ENCODE measurements at regions not wholly inside any gene's neighbourhood (a gene's known extent, or its start where the extent isn't known, plus 50 kb on each side); places are given as distances from the start of the nearest gene placed in this dataset.

DNA sequence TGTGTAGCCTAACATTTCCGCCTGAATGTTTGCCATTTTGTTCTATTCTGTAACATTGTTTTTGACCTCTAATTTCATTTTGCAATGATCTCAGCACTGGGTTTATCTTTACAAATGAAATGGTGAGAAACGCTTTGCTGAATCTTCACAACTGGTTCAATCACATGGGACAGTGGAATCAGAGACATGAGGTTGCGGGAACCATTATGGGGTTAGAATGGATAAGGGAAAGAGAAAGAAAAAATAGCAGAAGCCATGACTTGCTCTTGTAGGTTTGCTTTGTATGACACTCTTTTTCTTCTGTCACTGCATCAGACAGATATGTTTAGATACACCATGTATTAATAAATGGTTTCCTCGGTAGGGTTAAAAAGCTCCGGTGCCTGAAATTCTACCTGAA lies 114.3 kb upstream of the PELI1 start:
- Histone ChIP-seq H2AK5ac (ENCODE audit: low read depth, low read length) (no peak overlapping the region), H3K79me1 (ENCODE audit: low read depth, low read length) (peaks cover 5% of the 10 kb centered on the region; the same call in 1 of the 2 replicates), H3K4me1 (replicated peaks in 1 of 4; ENCODE audit: control insufficient read depth in 3 of 4, insufficient read depth in 4 of 4, low read length in 3 of 4) (peaks cover 2 to 20% (median 16%) of the 10 kb centered on the region in 4 experiments; a peak in 5 of 7 replicates), H2BK120ac (replicated peaks; ENCODE audit: low read depth, low read length) (peak overlapping the region; percentile 19), H3K18ac (ENCODE audit: extremely low read depth, low read length) (peak overlapping the region; percentile 52; the same call in 1 of the 2 replicates), H3K4me2 (ENCODE audit: insufficient read depth in 1 of 2, low read depth in 2 of 2, low read length in 2 of 2) (peak overlapping the region; percentile 46 to 65), H3K9ac (replicated peaks in 1 of 4; ENCODE audit: extremely low read depth in 1 of 4, low read depth in 3 of 4, low read length in 3 of 4) (no peak overlapping the region), H3K79me2 (ENCODE audit: control insufficient read depth in 1 of 2, insufficient read depth in 2 of 2, low read length in 2 of 2) (peaks cover 7 to 83% of the 10 kb centered on the region in 2 experiments; a peak in 3 of 4 replicates), H3K56ac (replicated peaks; ENCODE audit: insufficient read length, low read depth, low read length) (no peak overlapping the region), H3K23ac (ENCODE audit: insufficient read length) (no peak overlapping the region), H3K14ac (ENCODE audit: insufficient read length) (no peak overlapping the region), H4K8ac (ENCODE audit: extremely low read depth, insufficient read depth, low read length) (no peak overlapping the region; the same call in 1 of the 2 replicates), H3K4ac (replicated peaks; ENCODE audit: insufficient read length, low read depth, low read length) (no peak overlapping the region), H2BK20ac (ENCODE audit: low read length) (peak overlapping the region; percentile 91), H4K5ac (ENCODE audit: insufficient read length, low read depth, low read length) (peak overlapping the region; percentile 45), H4K91ac (replicated peaks; ENCODE audit: insufficient read length, low read length) (peak overlapping the region; percentile 49), H2BK5ac (ENCODE audit: low read depth, low read length) (peak overlapping the region; percentile 46; the same call in 1 of the 2 replicates), H3K36me3 (ENCODE audit: control insufficient read depth in 2 of 4, insufficient read depth in 4 of 4, low read length in 3 of 4) (peaks cover 2 to 69% (median 33%) of the 10 kb centered on the region in 4 experiments), H2BK15ac (ENCODE audit: low read length) (no peak overlapping the region), H3K9me3 (ENCODE audit: insufficient read depth in 2 of 2, low read depth in 1 of 2, low read length in 1 of 2) (no peaks in the 10 kb centered on the region), H4K20me1 (replicated peaks in 1 of 2; ENCODE audit: control insufficient read depth in 1 of 2, insufficient read depth in 2 of 2, low read length in 2 of 2) (no peaks in the 10 kb centered on the region), H3K27ac (ENCODE audit: low read depth, low read length) (0 out of 2 replicates have a peak overlapping the region, but pooled peaks have one; percentile 19), H3K27me3 (replicated peaks in 1 of 4; ENCODE audit: control insufficient read depth in 3 of 4, extremely low read depth in 1 of 4, insufficient read depth in 3 of 4, low read length in 3 of 4) (no peaks in the 10 kb centered on the region), H2AFZ (ENCODE audit: low read length) (no peak overlapping the region), H3K4me3 (ENCODE audit: extremely low read depth in 1 of 4, insufficient read depth in 2 of 4, low read depth in 3 of 4, low read length in 4 of 4) (peak overlapping the region; percentile 4 to 54 (median 28); a peak in 6 of 8 replicates), H2BK12ac (ENCODE audit: low read depth, low read length) (no peak overlapping the region), H3K23me2 (ENCODE audit: low read depth, low read length) (no peaks in the 10 kb centered on the region; the same call in 1 of the 2 replicates)
- FAIRE-seq (no peak), DNase-seq (ENCODE audit: low read depth in 1 of 2, low spot score in 2 of 2) (no peak)
- POLR2A ChIA-PET (ENCODE audit: partially characterized antibody) = interaction anchor here (1.0 to 3.9 kb wide), 6 partner anchors 9 to 176 kb away, joined by 3 to 30 read pairs (median 8); no protein-coding TSS in a partner anchor
- CTCF ChIA-PET (ENCODE audit: partially characterized antibody) = interaction anchor here (1.3 kb wide), 1 partner anchor 17 kb away, joined by 3 read pairs; no protein-coding TSS in a partner anchor
- 87% methylated on average over 5 of the region's 5 CpGs; no CpG with 5 or more reads in 1 of the 2 experiments for WGBS, 2 experiments (ENCODE audit: extremely low coverage in 1 of 2, insufficient coverage in 1 of 2, insufficient read length in 1 of 2, insufficient replicate concordance in 2 of 2, low coverage in 1 of 2, low lambda C conversion rate in 2 of 2, missing lambda C conversion rate in 1 of 2)
- TF ChIP-seq POLR2A (IDR thresholded peaks at IDR 0.05; ENCODE audit: control extremely low read depth in 1 of 2, low read depth in 2 of 2, low read length in 2 of 2) = 0 out of 3 replicates have a peak, but pooled peaks of 1 of the 2 experiments have one; percentile 28

Measured in H1 (cell line).